ENCODE measurements at regions not wholly inside any gene's neighbourhood (a gene's known extent, or its start where the extent isn't known, plus 50 kb on each side); places are given as distances from the start of the nearest gene placed in this dataset.

GRCh38 chr6:118367314-118367713, 180.8 kb upstream of the PLN start:
- intact Hi-C loops (cut with DNase I), result no loop called here

DNA sequence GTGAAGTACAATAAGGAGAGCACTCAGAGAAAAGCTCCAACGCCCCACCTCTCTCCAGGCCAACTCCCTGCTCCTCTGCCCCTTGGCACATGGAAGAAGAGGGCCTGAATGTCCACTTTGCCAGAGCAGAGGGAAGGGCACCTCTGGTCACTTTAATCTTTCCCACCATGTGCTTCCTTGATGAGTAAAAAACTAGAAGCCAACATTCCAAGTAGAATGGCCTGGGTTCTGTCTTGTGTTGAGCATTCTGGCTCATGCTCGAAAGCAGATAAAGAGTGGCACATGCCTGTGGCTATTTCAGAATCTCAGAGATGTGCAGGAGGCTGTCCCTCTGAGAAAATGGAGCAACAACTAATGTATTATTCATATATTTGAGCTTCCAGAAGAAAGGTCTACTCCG, 177.4 kb upstream of the PLN start:
- Histone ChIP-seq H3K36me3 (ENCODE audit: control insufficient read depth in 2 of 3, insufficient read depth in 3 of 3, low read length in 3 of 3) (no peaks in the 10 kb centered on the region), H3K27ac (ENCODE audit: low read depth in 2 of 2, low read length in 2 of 2) (no peak overlapping the region), H3K9ac (ENCODE audit: low read length in 3 of 3) (no peak overlapping the region), H3K4me3 (ENCODE audit: low read length in 3 of 3) (no peak overlapping the region), H3K4me1 (ENCODE audit: control insufficient read depth in 2 of 3, insufficient read depth in 2 of 3, low read depth in 1 of 3, low read length in 3 of 3) (no peaks in the 10 kb centered on the region), H3K27me3 (ENCODE audit: control insufficient read depth, insufficient read depth, low read length) (no peaks in the 10 kb centered on the region), H3K9me3 (ENCODE audit: control insufficient read depth in 2 of 3, insufficient read depth in 1 of 3, low read length in 3 of 3) (peaks cover 0 to 4% (median 3%) of the 10 kb centered on the region in 3 donors)
- FAIRE-seq, result no peak
- intact Hi-C loops (cut with DNase I), result no loop called here
- no peak for TF ChIP-seq CTCF (IDR thresholded peaks at IDR 0.05; ENCODE audit: borderline replicate concordance, extremely low read depth, insufficient read depth)
- no peak for DNase-seq

More at GRCh38 chr6:118367314-118367713, 180.8 kb upstream of the PLN start:
- no peaks in the 10 kb centered on the region for H3K4me1 ChIP-seq (ENCODE audit: control insufficient read depth in 2 of 3, insufficient read depth in 2 of 3, low read depth in 1 of 3, low read length in 3 of 3)
- H3K27ac ChIP-seq (ENCODE audit: low read depth in 2 of 2, low read length in 2 of 2), result no peak overlapping the region
- H3K4me3 ChIP-seq (ENCODE audit: low read length in 3 of 3), result no peak overlapping the region
- H3K9me3 ChIP-seq (ENCODE audit: control insufficient read depth in 2 of 3, insufficient read depth in 1 of 3, low read length in 3 of 3), result peaks cover 0 to 4% (median 3%) of the 10 kb centered on the region in 3 donors
- no peaks in the 10 kb centered on the region for H3K36me3 ChIP-seq (ENCODE audit: control insufficient read depth in 2 of 3, insufficient read depth in 3 of 3, low read length in 3 of 3)
- no peak for TF ChIP-seq CTCF (IDR thresholded peaks at IDR 0.05; ENCODE audit: borderline replicate concordance, extremely low read depth, insufficient read depth)
- no peaks in the 10 kb centered on the region for H3K27me3 ChIP-seq (ENCODE audit: control insufficient read depth, insufficient read depth, low read length)
- no peak overlapping the region for H3K9ac ChIP-seq (ENCODE audit: low read length in 3 of 3)
- DNase-seq (no peak), FAIRE-seq (no peak)

- H3K27me3 ChIP-seq (ENCODE audit: control insufficient read depth, insufficient read depth, low read length), result no peaks in the 10 kb centered on the region
- no peak for TF ChIP-seq CTCF (IDR thresholded peaks at IDR 0.05; ENCODE audit: borderline replicate concordance, extremely low read depth, insufficient read depth)
- H3K9ac ChIP-seq (ENCODE audit: low read length in 3 of 3), result no peak overlapping the region
- intact Hi-C loops (cut with DNase I), result no loop called here
- FAIRE-seq (no peak), DNase-seq (no peak)
- no peaks in the 10 kb centered on the region for H3K4me1 ChIP-seq (ENCODE audit: control insufficient read depth in 2 of 3, insufficient read depth in 2 of 3, low read depth in 1 of 3, low read length in 3 of 3)
- H3K9me3 ChIP-seq (ENCODE audit: control insufficient read depth in 2 of 3, insufficient read depth in 1 of 3, low read length in 3 of 3), result peaks cover 0 to 4% (median 3%) of the 10 kb centered on the region in 3 donors
- H3K27ac ChIP-seq (ENCODE audit: low read depth in 2 of 2, low read length in 2 of 2), result no peak overlapping the region
- H3K4me3 ChIP-seq (ENCODE audit: low read length in 3 of 3), result no peak overlapping the region
- no peaks in the 10 kb centered on the region for H3K36me3 ChIP-seq (ENCODE audit: control insufficient read depth in 2 of 3, insufficient read depth in 3 of 3, low read length in 3 of 3)
Measured at GRCh38 chr6:118371955-118372354, 176.1 kb upstream of the PLN start.

DNA sequence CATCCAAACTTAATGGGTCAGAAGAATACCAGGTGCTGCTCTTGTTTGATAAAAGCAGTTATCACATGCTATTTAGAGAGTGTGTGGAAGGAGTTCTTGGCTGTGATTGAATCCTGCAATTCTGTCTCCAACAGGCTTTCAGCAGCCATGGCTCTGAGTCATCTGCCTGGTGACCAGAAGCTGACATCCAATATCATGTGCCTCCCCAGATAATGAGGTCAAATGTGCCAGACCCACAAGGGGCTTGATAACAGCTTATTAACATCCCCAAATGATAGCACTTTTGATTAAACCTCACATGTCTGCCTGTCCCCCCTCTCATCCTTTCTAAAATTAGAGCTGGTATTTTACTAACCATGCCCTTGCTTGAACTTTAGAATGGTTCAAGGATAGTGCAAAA, 175.7 kb upstream of the PLN start:
- Histone ChIP-seq H3K4me3 (ENCODE audit: low read length in 3 of 3) (no peak overlapping the region), H3K27ac (ENCODE audit: low read depth in 2 of 2, low read length in 2 of 2) (no peak overlapping the region), H3K4me1 (ENCODE audit: control insufficient read depth in 2 of 3, insufficient read depth in 2 of 3, low read depth in 1 of 3, low read length in 3 of 3) (no peaks in the 10 kb centered on the region), H3K36me3 (ENCODE audit: control insufficient read depth in 2 of 3, insufficient read depth in 3 of 3, low read length in 3 of 3) (no peaks in the 10 kb centered on the region), H3K9me3 (ENCODE audit: control insufficient read depth in 2 of 3, insufficient read depth in 1 of 3, low read length in 3 of 3) (peaks cover 0 to 4% (median 3%) of the 10 kb centered on the region in 3 donors), H3K9ac (ENCODE audit: low read length in 3 of 3) (no peak overlapping the region), H3K27me3 (ENCODE audit: control insufficient read depth, insufficient read depth, low read length) (no peaks in the 10 kb centered on the region)
- intact Hi-C loops (cut with DNase I), result no loop called here
- DNase-seq, result peak in 1 of 5 donors; percentile 48
- no peak for TF ChIP-seq CTCF (IDR thresholded peaks at IDR 0.05; ENCODE audit: borderline replicate concordance, extremely low read depth, insufficient read depth)
- no peak for FAIRE-seq
